ENCODE measurements at regions not wholly inside any gene's neighbourhood (a gene's known extent, or its start where the extent isn't known, plus 50 kb on each side); places are given as distances from the start of the nearest gene placed in this dataset.

GRCh38 chr15:93459396-93459795 lies 370.4 kb upstream of the RGMA start:
- no peak for DNase-seq (ENCODE audit: extremely low read depth in 1 of 11, low read depth in 9 of 11, low spot score in 4 of 11)

GRCh38 chr15:93458597-93458996 lies 369.6 kb upstream of the RGMA start:
- DNase-seq (ENCODE audit: extremely low read depth in 1 of 11, low read depth in 9 of 11, low spot score in 4 of 11) = no peak

GRCh38 chr15:93454788-93455187 lies 365.8 kb upstream of the RGMA start:
- DNase-seq (ENCODE audit: extremely low read depth in 1 of 11, low read depth in 9 of 11, low spot score in 4 of 11) = no peak

GRCh38 chr15:93452537-93453211 lies 363.7 kb upstream of the RGMA start:
- DNase-seq (ENCODE audit: extremely low read depth in 1 of 11, low read depth in 9 of 11, low spot score in 4 of 11) = no peak

- no peak for DNase-seq (ENCODE audit: extremely low read depth in 1 of 11, low read depth in 9 of 11, low spot score in 4 of 11)
Measured at GRCh38 chr15:93451822-93452221, 362.8 kb upstream of the RGMA start.

DNA sequence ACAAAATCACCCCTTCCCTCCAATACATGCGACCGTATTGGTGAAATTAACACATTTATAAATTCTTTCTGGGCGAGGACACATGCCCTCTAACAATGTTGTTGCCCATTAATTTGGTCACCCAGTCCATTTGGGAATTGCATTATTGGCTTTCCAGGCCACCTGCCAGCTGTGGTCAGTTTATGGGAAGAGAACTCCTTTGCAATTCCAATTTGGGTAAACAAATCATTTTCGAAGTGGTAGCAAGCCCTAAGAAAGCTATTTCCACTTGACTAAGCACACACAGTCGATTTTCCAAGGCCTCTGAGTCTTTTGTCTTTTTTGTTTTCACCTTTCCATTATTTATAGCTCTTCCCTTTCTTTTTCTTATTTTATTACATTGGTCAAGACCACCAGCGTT lies 362.3 kb upstream of the RGMA start:
- DNase-seq (ENCODE audit: extremely low read depth in 1 of 11, low read depth in 9 of 11, low spot score in 4 of 11) = no peak

DNA sequence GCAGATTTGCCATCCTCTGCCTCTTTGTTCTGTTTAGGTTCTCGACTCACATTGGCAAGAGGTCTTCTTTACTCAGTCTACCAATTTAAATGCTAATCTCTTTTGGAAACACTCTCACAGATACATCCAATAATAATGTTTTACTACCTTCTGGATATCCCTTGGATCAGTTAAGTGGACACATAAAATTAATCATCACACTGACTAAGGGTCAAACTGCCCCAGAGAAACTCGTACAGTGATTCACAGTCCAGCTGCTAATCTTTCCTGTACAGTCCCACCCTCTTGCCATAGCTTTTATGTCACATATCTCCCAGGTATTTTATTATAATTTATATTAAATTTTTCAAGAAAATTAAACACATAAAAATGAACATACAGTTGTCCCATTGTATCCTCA lies 360.8 kb upstream of the RGMA start:
- DNase-seq (ENCODE audit: extremely low read depth in 1 of 11, low read depth in 9 of 11, low spot score in 4 of 11) = no peak

DNA sequence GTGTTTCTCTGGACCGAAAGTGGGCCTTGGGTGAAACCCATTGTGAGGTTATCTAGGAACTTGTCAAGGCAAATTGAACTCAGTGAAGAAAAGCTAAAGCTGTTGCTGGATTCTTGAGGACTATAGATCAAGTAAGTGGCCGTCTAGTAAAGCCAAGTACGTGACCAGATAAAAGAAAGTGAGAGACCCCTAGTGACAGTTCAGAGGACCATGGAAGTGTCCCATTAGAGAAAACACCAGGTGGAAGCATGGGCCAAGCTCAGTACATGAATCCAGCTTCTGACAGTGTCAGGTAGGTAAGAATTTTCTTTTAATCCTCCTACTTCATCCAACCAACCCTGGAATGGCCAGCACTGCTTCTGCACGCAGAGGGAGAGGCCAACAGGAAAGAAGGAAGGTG lies 349.3 kb upstream of the RGMA start:
- DNase-seq (ENCODE audit: extremely low read depth in 1 of 11, low read depth in 9 of 11, low spot score in 4 of 11) = no peak

- DNase-seq (ENCODE audit: extremely low read depth in 1 of 11, low read depth in 9 of 11, low spot score in 4 of 11) = no peak
Measured at GRCh38 chr15:93432474-93432873, 343.5 kb upstream of the RGMA start.

GRCh38 chr15:93428807-93429351 lies 339.9 kb upstream of the RGMA start:
- no peak for DNase-seq (ENCODE audit: extremely low read depth in 1 of 11, low read depth in 9 of 11, low spot score in 4 of 11)

- DNase-seq (ENCODE audit: extremely low read depth in 1 of 11, low read depth in 9 of 11, low spot score in 4 of 11) = no peak
Measured at GRCh38 chr15:93428150-93428549, 339.1 kb upstream of the RGMA start.

DNA sequence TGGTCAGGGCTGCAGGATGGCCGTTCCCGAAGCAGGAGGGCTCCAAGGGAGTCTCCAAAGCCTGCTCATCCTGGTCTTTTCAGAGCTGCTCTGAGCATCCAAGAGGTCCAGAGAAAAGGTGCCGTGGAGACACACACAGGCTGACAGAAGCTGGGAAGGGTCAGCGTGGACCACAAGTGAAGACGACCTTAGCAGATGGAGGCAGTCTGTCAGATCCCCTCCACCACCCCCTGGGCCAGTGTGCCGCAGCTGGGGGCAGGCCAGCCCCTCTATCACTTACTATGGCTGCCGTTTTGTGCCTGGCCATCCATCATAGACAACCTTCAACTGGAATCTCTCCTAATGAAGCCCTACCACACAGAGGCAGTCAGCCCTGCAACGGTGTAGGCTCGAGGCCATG lies 335.1 kb upstream of the RGMA start:
- DNase-seq (ENCODE audit: extremely low read depth in 1 of 11, low read depth in 9 of 11, low spot score in 4 of 11) = no peak

GRCh38 chr15:93422476-93422875 lies 333.5 kb upstream of the RGMA start:
- DNase-seq (ENCODE audit: extremely low read depth in 1 of 11, low read depth in 9 of 11, low spot score in 4 of 11) = no peak

GRCh38 chr15:93420477-93420876 lies 331.5 kb upstream of the RGMA start:
- no peak for DNase-seq (ENCODE audit: extremely low read depth in 1 of 11, low read depth in 9 of 11, low spot score in 4 of 11)

DNA sequence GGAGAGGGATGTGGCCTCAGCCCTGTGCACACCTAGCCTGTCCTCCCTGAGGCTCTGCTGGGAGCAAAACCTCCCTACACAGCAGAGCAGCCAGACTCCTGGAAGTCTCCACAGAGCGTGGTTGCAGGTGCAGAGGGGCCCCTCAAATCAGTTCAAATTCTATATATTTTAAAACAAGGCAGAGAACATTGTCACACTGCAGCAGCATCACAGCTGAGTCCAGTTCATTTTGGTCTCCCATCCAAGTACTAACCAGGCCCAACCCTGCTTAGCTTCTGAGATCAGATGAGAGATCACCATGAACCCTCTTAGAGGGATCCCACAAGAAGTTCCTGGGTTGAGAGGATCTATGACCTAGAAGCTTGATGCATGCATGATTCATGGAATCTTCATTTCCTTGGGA lies 331.0 kb upstream of the RGMA start:
- DNase-seq (ENCODE audit: extremely low read depth in 1 of 11, low read depth in 9 of 11, low spot score in 4 of 11) = no peak

GRCh38 chr15:93418566-93418965 lies 329.6 kb upstream of the RGMA start:
- DNase-seq (ENCODE audit: extremely low read depth in 1 of 11, low read depth in 9 of 11, low spot score in 4 of 11) = no peak

GRCh38 chr15:93417631-93418030 lies 328.6 kb upstream of the RGMA start:
- DNase-seq (ENCODE audit: extremely low read depth in 1 of 11, low read depth in 9 of 11, low spot score in 4 of 11) = no peak

DNA sequence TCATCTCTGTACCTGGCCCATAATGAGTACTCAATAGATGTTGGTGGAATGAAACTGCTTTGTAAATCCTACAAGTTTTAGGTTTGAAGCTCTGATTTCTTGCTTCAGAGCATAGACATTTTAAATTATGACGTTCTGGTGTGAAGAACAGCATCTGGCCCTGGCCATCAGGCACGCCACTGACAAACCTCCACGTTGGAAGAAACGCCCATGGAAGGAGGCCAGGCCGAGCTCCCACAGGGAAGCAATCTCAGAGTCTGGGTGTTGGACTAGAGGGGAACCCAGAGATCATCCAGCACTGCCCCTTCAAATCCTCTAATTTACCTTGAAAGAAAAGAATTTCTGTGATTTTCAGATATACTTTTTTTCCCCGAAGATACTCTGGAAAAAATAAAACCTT lies 328.1 kb upstream of the RGMA start:
- DNase-seq (ENCODE audit: extremely low read depth in 1 of 11, low read depth in 9 of 11, low spot score in 4 of 11) = no peak

DNA sequence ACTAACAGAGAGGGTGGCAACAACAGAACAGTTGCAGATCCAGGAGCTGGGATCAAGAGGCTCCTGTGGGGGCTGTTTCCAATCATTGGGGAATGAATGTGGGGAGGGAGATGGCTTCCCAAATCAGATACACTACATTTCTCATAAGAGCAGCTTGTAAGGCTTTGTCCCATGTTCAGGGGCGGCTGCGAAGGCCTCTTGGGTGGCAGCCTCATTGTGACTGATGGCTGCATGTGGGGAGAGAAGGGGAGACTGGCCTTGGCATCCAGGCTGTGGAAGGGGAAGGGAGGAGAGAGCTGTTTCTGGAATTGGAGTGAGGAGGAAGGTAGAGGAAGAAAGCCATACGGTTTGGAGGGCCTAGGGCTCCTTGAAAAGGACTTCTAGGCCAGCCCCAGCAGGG lies 326.6 kb upstream of the RGMA start:
- no peak for DNase-seq (ENCODE audit: extremely low read depth in 1 of 11, low read depth in 9 of 11, low spot score in 4 of 11)

DNA sequence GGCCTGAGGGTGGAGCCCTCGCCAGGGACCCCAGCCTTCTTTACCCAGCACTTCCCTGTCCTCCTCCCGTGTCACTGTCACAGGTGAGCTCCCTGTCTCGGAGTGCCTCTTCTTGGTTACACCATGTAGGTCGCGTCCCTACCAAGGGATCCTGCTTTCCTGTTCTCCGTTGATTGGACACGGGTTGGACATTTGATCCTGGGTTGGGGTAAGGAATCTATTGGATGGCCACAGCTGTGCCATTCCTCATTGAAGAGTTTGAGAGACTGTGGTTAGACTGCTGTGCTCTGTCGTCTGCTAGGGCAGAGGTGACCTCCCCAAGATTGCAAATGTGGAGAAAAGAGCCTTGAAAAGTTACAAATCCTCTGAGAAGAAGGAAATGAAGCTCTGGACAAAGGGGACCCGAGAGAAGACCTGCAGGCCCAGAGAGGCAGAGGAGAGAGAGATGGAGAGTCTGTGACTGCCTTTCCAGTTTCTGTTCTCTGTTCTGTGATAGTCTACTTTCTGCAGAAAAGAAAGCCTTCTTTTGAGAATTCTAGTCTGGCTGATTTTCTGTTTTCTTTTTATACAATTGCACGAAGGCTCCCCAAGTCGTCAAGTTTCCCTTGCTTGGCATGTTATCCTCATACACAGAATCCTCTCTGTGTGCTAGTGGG lies 325.7 kb upstream of the RGMA start:
- DNase-seq (ENCODE audit: extremely low read depth in 1 of 11, low read depth in 9 of 11, low spot score in 4 of 11) = no peak

DNA sequence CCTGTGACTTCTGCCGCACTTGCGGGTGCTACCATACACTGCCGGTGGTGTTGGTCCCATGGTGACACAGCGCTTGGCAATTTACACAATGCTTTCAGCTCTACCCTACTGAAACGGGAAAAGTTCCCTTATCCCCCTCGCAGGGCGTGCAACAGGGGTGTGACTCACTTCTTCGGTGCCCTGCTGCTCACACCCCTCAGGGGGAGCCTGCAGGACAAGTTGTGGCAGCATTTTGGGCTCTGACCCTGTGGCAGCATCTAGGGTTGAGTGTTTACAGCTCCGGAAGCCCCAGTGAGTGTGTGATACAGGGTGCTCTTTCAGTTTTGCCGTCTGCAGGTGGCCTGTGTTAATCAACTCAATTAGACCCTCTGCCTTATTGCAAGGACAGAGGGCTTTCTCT lies 324.7 kb upstream of the RGMA start:
- DNase-seq (ENCODE audit: extremely low read depth in 1 of 11, low read depth in 9 of 11, low spot score in 4 of 11) = no peak

All from renal cortex interstitium (tissue), 11 donors.